ENCODE measurements at regions not wholly inside any gene's neighbourhood (a gene's known extent, or its start where the extent isn't known, plus 50 kb on each side); places are given as distances from the start of the nearest gene placed in this dataset.
"Not testable (repeated sequence)": the region's sequence is repeated elsewhere in the genome, so short reads cannot be mapped to it uniquely, and the experiment has no call there.

- TF ChIP-seq, protein P1, sequence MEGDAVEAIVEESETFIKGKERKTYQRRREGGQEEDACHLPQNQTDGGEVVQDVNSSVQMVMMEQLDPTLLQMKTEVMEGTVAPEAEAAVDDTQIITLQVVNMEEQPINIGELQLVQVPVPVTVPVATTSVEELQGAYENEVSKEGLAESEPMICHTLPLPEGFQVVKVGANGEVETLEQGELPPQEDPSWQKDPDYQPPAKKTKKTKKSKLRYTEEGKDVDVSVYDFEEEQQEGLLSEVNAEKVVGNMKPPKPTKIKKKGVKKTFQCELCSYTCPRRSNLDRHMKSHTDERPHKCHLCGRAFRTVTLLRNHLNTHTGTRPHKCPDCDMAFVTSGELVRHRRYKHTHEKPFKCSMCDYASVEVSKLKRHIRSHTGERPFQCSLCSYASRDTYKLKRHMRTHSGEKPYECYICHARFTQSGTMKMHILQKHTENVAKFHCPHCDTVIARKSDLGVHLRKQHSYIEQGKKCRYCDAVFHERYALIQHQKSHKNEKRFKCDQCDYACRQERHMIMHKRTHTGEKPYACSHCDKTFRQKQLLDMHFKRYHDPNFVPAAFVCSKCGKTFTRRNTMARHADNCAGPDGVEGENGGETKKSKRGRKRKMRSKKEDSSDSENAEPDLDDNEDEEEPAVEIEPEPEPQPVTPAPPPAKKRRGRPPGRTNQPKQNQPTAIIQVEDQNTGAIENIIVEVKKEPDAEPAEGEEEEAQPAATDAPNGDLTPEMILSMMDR (IDR thresholded peaks at IDR 0.05; ENCODE audit: low read length) = not testable (repeated sequence)
- not testable (repeated sequence) for TF ChIP-seq EZH2 (IDR thresholded peaks at IDR 0.05; ENCODE audit: borderline replicate concordance, low read length)
These were observed 63.0 kb upstream of the SEC22B start for GRCh38 chr1:120239351-120239750.

All from OCI-LY1 (cell line).